ENCODE measurements at regions not wholly inside any gene's neighbourhood (a gene's known extent, or its start where the extent isn't known, plus 50 kb on each side); places are given as distances from the start of the nearest gene placed in this dataset.
"Not testable (repeated sequence)": the region's sequence is repeated elsewhere in the genome, so short reads cannot be mapped to it uniquely, and the experiment has no call there.

- FAIRE-seq = no peak
These were observed 357.4 kb downstream of the RND3 start for GRCh38 chr2:150129921-150130575.

GRCh38 chr2:150127995-150128394 lies 359.5 kb downstream of the RND3 start:
- no peak for FAIRE-seq

- FAIRE-seq = no peak
These were observed 360.0 kb downstream of the RND3 start for GRCh38 chr2:150127346-150127990.

DNA sequence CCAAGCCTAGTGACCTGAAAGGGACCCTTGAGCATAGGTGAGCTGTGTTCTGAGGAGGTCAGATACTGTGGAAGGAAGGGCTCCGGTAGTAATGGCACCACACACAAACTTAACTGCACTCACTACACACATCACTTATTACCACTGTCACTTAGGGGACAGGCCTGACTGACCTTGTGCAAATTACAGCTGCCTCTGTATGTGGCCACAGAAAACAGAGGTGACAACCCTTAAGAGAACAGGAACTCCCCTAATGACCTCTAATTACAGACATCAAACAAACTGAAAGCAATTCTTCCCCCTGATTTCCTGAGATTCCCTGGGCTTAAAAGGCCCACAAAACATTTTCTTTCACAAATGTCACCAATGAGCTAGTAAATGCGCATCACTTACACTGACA lies 360.6 kb downstream of the RND3 start:
- FAIRE-seq = no peak

DNA sequence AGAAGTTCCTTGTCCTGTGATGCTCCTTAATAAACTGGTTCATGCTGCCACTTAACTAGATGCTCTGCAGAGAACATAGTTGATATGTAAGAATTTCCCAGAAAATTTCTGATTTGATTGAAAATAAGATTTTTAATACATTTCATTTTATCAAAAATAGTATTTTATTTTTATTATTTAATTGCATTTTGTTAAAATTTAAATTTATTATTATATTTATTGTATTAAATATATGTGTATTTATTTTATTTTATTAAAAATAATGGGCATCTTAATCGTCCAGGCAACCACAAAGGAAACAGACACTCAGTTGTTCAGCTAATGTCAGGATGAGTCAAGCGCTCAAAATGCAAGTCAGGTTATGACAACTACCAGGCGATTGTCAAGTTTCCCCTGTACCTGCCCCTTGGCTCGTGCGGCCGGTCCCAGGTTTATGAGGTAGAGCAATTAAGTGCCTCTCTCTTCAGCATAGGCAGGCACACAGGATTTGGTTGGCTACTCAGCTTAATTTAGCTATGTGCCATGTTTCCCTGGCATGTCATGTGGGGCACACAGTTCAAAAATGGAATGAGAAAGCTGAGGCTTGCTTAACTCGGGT lies 361.2 kb downstream of the RND3 start:
- peak; percentile 81 for FAIRE-seq

GRCh38 chr2:150125708-150126107 lies 361.8 kb downstream of the RND3 start:
- FAIRE-seq = peak; percentile 18

GRCh38 chr2:150125188-150125587 lies 362.3 kb downstream of the RND3 start:
- no peak for FAIRE-seq

DNA sequence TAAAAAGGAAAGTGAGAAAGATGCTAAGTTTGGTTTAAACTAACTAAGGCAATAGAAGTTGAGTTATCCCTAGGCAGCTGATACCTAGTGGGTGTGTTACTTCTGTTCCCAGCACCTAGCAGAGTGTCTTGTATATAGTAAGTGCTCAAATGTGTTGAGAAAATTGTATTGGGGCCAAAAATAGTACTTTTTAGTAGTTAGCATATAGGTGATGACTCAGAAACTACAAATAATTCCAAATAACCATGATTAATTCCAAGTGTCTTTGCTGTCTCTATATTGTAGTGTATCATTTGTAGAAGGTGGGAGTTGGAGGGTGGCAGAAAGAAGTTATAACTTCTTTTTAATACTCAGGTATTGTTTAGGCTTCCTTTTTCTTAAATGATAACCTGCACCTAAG lies 362.7 kb downstream of the RND3 start:
- FAIRE-seq = no peak

DNA sequence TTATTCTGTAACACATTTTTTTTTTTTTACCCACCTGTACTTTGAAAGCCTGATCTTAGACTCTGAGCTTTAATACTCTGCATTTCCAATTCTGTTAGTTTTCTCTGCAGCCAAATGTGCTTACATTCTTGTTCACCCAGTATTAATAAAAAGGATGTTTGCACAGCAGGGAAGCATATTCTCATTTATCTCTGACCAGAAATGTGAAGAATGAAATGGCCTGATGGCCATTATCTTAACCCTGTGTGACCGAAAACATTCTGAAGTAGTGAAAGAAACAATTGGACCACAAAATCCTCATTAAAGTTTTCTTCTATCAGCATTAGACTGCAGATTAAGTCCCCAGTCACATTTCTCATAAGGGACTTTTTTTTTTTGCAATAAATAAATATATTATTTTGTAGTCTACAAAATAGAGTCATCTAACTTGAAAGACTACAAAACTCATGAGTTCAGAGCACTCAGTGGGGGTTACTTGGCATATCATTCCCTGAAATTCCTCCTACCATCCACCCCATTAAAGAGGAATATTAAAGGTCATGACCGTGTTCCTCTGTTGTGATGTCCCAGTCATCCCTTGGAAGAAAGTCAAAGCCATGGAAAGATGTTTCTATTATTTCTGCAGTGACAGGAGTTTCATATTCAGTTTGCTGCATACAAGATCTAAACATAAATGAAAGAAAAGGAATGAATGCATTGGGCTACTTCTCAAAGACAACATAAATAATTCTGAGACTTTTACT lies 364.4 kb downstream of the RND3 start:
- FAIRE-seq = no peak

DNA sequence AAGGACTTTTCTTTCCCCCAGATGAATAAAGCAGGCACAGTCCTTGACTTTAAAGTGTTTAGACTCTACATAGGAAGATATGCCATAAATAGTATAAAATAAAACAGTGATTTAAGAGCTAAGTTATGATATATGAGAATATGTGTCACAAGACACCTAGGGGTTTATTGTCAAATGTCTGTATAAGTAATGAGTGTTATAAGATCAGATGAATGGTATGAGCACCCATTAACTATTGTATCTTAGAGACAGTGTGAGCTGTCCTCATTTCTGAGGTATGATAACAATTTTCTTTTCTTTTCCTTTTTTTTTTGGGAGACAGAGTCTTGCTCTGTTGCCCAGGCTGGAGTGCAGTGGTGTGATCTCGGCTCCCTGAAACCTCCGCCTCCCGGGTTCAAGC lies 365.3 kb downstream of the RND3 start:
- no peak for FAIRE-seq

DNA sequence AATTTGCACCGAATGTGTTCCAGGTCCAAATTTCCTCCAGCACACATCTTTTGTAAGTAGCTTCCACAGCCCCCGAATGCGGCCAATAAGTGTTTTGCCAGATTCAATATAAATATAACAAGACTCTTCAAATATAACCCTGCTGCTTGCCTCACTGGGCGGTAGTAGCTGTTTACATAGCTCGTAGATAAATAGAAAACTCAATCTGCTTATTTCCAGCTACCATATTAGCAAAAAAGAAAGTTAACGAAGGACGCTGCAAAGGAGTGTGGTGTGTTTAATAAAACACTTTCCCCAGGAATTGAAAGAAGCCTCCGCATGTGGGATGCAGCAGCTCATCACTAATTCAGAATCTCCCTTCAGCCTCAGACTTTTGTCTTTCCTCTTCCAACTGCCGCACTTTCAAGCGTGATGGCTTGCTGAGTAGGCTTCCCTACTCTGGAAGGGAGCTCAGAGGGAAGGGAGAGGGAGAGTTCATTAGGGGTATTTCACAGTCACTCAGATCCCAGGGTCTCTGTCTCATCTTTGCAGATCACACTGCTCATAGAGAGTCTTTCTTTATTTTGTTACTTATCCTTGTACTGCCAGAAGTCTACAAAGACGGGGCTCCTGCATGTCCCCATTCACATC lies 367.0 kb downstream of the RND3 start:
- no peak for FAIRE-seq

DNA sequence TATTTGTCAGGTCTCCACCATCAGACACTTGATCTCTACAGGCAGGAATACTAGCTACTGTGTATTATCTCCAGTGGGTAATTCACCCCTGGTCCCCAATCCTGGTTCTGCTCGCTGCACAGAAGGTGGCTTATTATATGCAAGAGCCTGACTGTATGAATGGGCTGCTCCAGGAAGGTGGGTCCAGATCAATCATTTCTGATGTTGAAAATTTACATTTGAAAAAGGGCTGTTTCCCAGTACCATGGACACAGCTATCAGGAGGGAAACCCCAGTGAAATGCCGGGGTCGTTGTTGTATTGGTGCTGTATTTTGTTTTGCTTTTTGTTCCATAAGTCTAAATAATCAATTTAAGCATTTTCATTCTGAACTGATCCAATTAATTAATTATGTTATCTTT lies 367.6 kb downstream of the RND3 start:
- no peak for FAIRE-seq

GRCh38 chr2:150114089-150114488 lies 373.4 kb downstream of the RND3 start:
- not testable (repeated sequence) for FAIRE-seq

- no peak for FAIRE-seq
These were observed 376.9 kb downstream of the RND3 start for GRCh38 chr2:150110548-150110947.

GRCh38 chr2:150109912-150110311 lies 377.6 kb downstream of the RND3 start:
- FAIRE-seq = no peak

GRCh38 chr2:150109028-150109427 lies 378.4 kb downstream of the RND3 start:
- no peak for FAIRE-seq

GRCh38 chr2:150107816-150108215 lies 379.7 kb downstream of the RND3 start:
- no peak for FAIRE-seq

DNA sequence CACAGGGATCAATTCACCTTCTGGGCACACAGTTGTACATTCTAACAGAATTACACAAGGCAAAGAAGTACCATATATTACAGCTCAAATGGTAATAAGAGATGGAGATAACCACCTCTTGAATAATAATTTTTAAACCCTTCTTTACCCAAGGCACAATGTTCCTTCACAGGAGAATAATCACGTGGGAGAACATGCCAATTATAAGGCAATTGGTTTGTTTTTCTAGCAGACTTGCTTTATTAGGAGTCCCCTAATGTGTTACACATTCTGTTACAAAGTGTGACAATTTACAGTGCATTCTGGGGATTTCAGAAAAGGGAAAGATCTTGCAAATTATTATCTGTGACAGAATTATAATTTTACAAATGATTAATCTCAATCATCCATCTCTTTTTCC lies 380.3 kb downstream of the RND3 start:
- FAIRE-seq = no peak

DNA sequence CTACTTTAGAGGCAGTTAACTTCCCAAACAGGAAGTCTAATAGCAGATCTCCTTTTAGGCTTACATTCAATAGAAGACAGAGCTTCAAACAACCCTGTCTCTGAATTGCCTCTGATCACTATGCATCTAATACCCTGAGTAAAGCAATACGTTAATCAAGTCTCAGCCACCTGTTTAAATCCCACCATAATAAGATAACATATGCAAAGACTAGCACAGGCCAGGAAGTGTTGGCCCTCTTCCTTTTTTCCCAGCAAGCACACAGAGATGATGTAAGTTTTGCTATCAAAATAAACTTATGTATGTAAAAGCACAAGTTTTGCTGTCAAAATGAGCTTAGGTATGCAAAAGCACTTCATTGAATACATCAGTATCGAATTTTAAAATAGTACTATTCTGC lies 385.5 kb downstream of the RND3 start:
- FAIRE-seq = no peak

DNA sequence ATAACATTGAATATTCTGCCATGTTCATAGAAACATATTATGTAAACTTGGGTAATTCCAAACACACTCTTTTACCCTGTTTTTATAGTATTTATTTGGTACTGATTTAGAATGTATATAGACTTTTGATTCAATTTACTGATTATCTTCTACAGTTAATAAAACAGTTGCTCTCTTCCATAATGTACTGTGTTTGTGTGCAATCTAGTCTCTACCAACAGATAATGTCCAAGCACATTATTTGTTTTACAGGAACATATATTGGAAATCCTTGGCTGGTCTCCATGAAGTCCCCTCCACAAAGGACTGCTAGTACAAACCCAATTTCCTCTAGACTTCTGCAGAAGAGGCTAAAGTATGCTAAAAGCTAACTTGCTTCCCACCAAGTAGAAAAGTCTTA lies 386.6 kb downstream of the RND3 start:
- FAIRE-seq = no peak

GRCh38 chr2:150100336-150100735 lies 387.1 kb downstream of the RND3 start:
- no peak for FAIRE-seq

DNA sequence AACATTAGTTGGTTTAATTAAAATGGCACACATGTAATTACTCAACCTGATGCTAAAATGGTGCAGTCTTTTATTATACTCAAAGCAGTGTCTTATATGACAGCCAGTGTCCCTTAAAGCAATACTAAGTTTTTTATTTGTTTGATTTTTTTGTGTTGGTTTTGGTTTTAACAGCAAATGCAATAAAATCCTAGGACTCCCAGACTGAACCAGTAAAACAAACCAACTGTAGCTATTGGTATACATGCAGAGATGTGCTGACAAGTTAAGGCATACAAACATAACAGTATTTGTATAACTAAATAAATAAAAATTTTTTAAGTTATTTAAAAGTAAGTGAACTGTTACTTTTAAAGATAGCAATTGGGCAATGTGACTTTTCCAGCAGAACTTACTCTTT lies 387.7 kb downstream of the RND3 start:
- no peak for FAIRE-seq

GRCh38 chr2:150097901-150098531 lies 389.5 kb downstream of the RND3 start:
- no peak for FAIRE-seq

Measured in endometrium (tissue), 2 donors.